ENCODE measurements at regions not wholly inside any gene's neighbourhood (a gene's known extent, or its start where the extent isn't known, plus 50 kb on each side); places are given as distances from the start of the nearest gene placed in this dataset.
"Not testable (repeated sequence)": the region's sequence is repeated elsewhere in the genome, so short reads cannot be mapped to it uniquely, and the experiment has no call there.

GRCh38 chr1:206311611-206312273, 108.4 kb downstream of the SRGAP2 start:
- DNase-seq (ENCODE audit: low read depth, low spot score) = not testable (repeated sequence)

DNA sequence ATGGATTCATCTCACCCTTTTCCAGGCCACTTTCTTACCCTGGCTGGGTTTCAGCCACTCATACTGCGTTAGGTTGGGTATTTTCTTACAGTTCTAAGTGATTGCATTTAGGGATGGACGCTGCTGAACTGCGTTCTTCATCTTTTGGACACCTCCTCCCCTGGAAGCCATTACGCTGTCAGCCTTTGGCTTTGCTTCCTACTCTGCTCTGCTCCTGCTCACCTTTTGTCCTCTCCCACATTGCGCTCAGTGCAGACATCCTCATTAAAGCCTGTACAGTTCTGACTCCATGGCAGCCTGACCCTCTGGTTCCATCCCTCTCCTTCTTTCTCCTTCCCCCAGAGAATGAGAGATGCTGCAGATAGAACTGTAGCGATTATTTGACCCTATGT, 108.9 kb downstream of the SRGAP2 start:
- not testable (repeated sequence) for DNase-seq (ENCODE audit: low read depth, low spot score)

- DNase-seq (ENCODE audit: low read depth, low spot score) = not testable (repeated sequence)
These were observed 111.8 kb downstream of the SRGAP2 start for GRCh38 chr1:206314951-206315636.

DNA sequence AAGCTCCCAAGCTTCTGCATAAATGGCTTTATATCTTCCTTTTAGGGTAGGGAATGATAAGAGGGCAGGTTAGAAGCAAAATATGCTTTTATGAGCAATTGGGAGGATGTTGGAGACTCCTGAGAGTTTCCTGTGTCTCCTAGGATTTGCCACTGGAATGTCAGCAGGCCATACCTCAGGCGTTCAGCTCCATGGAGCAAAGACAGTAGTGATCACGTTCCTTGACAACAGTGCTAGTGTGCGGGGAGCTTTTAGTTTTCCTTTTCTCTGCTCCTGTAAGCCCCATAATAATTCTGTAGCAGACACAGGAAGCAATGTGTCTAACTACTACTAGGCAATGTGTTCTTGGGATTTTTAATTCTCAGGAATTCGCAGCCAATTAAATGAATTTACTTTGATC, 113.6 kb downstream of the SRGAP2 start:
- DNase-seq (ENCODE audit: low read depth, low spot score) = not testable (repeated sequence)

GRCh38 chr1:206317878-206318514, 114.7 kb downstream of the SRGAP2 start:
- DNase-seq (ENCODE audit: low read depth, low spot score) = not testable (repeated sequence)

DNA sequence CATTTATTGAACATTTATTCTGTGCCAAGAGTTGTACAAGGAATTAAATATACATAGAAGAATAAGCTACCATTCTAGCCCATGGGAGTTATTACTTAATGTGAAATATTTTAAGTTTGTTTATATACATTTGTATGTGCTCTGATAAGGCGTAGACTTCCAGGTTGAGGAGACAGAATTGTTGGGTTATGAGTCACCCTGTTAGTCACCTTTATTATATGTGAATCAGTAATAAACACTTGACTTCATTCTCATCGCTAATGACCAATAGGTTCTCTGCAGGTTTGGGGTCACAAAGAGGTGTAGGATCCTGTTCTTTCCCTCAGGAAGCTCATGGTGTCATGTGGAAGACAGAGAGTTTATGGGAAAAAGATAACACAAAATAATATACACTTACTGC, 116.9 kb downstream of the SRGAP2 start:
- DNase-seq (ENCODE audit: low read depth, low spot score) = not testable (repeated sequence)

DNA sequence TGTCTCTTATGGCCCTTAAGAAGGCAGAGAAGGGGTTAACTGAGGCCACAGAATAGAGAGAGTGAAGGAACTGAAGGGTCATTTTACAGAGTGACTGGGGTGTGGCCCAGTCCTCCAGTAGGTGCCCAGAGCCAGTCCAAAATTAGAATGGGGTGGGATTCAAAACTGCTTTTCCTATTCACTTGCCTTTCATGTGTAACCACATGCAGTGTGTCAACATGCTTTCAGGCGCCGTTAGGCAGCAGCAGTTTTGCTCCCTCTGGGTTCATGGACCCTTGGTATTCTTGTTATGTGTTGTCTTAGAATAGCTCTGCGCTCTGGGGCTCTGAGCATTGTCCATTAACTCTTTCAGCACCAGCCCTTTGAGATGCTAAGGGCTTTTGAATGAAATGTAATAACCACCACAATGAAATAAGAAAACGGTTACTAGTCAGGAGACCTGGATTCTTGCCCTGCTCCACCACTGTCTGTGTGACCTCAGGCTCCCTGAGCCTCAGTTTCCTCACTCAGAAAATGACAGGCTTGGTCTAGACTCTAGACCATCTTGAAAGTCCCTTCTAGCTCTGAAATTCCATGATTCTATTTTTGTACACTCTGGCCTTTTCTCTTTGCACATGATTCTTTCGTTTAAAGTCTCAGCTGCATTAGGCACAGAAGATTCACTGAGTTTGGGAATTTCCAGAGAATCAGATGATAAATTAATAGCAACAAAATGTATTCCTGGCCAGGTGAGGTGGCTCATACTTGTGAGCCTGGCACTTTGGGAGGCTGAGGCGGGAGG, 123.0 kb downstream of the SRGAP2 start:
- DNase-seq (ENCODE audit: low read depth, low spot score) = not testable (repeated sequence)

DNA sequence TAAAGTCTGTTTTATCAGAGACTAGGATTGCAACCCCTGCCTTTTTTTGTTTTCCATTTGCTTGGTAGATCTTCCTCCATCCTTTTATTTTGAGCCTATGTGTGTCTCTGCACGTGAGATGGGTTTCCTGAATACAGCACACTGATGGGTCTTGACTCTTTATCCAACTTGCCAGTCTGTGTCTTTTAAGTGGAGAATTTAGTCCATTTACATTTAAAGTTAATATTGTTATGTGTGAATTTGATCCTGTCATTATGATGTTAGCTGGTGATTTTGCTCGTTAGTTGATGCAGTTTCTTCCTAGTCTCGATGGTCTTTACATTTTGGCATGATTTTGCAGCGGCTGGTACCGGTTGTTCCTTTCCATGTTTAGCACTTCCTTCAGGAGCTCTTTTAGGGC, 128.3 kb downstream of the SRGAP2 start:
- not testable (repeated sequence) for DNase-seq (ENCODE audit: low read depth, low spot score)

- DNase-seq (ENCODE audit: low read depth, low spot score) = not testable (repeated sequence)
These were observed 130.0 kb downstream of the SRGAP2 start for GRCh38 chr1:206333316-206333715.

- DNase-seq (ENCODE audit: low read depth, low spot score) = not testable (repeated sequence)
These were observed 130.6 kb downstream of the SRGAP2 start for GRCh38 chr1:206333897-206334296.

DNA sequence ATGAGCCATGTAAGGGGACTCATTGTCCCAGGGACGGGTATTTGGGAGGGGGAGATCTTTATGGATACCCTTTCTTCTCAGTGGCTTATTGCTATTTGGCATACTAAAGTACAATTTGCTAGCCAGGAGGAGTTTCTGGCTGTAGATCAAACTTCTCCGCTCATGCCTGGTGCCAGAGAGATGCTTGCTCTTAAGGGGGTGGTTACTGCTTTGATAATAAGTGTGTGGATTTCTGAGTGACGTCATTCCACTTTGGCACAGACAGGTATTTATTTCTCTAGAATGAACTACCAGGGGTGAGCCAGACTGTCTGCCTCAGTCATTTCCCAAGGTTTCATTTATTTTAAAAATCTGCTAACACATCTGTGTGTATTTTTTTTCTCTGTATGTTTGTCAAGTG, 131.1 kb downstream of the SRGAP2 start:
- DNase-seq (ENCODE audit: low read depth, low spot score) = not testable (repeated sequence)

- DNase-seq (ENCODE audit: low read depth, low spot score) = not testable (repeated sequence)
These were observed 131.8 kb downstream of the SRGAP2 start for GRCh38 chr1:206335162-206335561.

- DNase-seq (ENCODE audit: low read depth, low spot score) = not testable (repeated sequence)
These were observed 132.8 kb downstream of the SRGAP2 start for GRCh38 chr1:206335875-206336846.

DNA sequence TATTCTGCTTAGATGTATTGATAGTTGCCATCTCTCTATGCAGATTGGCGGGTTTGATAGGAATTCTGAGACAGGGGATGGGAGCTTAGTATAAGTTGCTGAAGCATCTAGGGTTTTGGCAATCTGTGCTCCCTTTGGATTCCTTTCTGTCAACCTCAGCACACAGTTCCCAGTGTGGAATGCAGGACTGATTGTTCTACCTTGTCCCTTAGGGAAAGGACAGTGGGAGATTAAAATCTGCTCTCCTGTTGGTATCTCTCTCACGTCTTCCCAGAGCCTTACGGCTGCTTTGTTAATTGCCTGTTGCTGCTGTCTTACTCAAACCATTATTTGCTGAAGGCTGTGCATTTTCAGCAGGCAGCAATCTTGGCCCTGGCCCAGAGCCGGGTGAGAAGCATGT, 133.3 kb upstream of the IKBKE start:
- not testable (repeated sequence) for DNase-seq (ENCODE audit: low read depth, low spot score)

DNA sequence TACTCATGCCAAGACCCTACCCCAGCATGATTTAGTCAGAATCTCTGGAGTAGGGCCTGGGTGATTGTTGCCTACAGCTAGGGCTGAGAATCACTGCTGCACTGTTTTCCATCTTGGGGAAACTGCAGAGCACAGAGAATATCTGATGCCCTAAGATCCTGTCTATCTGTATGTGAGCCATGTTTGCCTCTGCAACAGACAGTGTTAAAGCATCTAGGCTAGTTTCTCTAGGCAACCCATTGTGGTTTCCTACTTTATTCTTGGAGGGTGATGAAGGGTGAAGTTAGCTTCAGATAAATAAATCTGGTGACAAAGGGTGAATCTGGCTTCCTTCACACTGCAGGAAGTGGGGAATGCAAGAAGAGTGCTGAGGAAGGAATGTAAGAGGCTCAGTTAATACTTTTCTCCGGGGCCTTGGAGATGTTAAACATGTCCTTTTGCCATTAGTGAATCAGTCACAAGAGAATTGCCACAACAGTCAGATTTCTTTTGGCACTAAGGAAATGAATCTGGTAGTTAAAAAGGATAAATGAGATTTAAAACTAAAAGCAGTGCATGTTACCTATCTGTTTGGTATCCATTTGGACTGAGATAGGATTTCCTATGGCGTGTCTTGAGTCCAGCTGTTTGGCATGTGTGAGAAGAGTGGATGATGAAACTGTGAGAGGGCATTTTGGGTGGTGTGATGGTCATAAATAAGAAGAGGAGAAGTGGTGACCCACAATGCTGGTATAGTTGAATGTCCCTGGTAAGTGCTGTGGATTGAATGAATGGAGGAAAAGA, 119.6 kb upstream of the IKBKE start:
- not testable (repeated sequence) for DNase-seq (ENCODE audit: low read depth, low spot score)

DNA sequence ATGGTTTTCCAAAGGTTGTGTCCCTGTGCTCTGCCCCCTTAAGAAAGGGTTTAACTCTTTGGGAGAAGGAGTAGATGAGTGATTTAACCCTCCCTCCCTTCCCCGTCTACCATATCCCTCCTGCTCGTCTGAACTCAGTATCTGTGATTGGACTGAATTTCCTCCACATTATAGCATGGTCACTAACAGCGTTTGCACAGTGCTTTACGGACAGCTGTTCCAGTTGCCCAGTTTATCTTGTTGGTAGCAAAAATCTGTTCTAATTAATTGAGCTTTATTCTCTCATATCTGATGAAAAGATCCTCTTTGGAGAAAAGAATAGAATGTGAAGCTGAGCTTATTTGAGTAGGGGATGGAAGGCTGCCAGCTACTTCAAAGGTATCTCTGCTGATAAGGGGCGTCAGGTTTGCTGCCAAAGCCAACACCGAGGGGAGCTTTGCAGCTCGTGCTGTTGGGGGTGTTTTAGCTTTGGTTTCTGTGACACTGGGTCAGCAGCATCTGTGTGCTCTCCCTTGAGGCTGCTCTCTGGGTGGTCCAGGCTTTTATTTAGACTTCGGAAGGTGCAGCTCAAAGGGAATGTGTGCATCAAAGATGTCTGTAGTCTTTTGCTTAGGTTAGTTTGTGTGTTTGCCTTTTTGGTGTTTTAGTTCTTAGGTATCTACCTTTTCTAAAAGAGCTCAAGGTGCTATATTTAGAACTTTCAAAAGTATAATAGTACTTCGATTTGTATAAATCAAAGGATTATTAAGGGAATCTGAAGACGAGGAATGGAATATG, 118.8 kb upstream of the IKBKE start:
- DNase-seq (ENCODE audit: low read depth, low spot score) = not testable (repeated sequence)

DNA sequence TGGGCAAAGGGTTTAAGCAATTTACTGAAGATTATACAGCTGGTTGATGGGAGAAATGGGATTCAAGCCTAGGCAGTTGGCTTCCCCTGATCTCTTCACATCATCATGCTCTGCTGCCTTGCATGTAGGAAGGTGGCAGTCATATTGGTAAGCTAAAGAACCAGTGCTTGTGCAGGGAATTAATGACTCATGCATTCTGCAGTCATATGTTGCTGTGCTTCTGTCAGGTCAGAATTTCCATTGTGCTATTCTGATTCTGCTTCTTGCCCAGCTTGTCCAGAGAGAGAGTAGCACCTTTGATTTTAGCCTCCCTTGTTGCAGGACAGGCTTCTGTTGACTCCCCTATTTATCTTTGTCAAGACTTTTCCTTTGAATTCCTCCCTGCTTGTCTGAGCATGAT, 114.0 kb upstream of the IKBKE start:
- peak; percentile 13 for DNase-seq (ENCODE audit: low read depth, low spot score)

DNA sequence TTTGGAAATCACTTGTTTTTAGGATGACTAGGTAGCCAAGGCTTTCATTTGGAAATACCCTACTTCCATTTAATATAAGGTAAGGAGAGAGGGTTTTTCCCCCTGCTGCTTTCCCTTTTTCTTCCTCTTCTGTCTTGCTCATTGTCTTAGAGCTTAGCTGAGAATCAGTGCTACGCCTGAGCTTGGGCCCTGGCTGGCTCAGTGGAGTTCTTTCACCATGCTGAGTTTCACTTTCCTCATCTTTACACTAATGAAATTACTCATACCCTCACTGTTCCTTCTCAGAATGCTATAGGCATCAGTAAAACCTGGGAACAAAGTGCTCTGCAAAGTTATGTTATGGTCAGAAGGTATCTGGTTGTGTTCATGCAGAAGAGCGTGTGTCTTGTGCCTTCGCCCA, 112.3 kb upstream of the IKBKE start:
- not testable (repeated sequence) for DNase-seq (ENCODE audit: low read depth, low spot score)

GRCh38 chr1:206358771-206359170, 111.5 kb upstream of the IKBKE start:
- DNase-seq (ENCODE audit: low read depth, low spot score) = not testable (repeated sequence)
